Ishikawa (cell line): ENCODE measurements at regions not wholly inside any gene's neighbourhood (a gene's known extent, or its start where the extent isn't known, plus 50 kb on each side); places are given as distances from the start of the nearest gene placed in this dataset.

Source experiments
- CEBPB ChIP-seq: IDR thresholded peaks from 2 replicates; pipeline ENCODE4 v1.6.1; 2012
- EGR1 ChIP-seq: IDR thresholded peaks from 2 replicates; pipeline ENCODE4 v1.6.1; 2012
- EP300 ChIP-seq: IDR thresholded peaks from 2 replicates; pipeline ENCODE4 v1.6.1; 2012; ENCODE audit warnings: borderline replicate concordance
- MAX ChIP-seq: IDR thresholded peaks from 2 replicates; pipeline ENCODE4 v1.6.1; 2012
- REST ChIP-seq: IDR thresholded peaks from 2 replicates; pipeline ENCODE4 v1.6.1; 2012; ENCODE audit warnings: low read depth, mild to moderate bottlenecking
- TCF12 ChIP-seq: IDR thresholded peaks from 2 replicates; pipeline ENCODE4 v1.6.1; 2012; ENCODE audit warnings: low read depth
- USF1 ChIP-seq: IDR thresholded peaks from 2 replicates; pipeline ENCODE4 v1.6.1; 2012
- YY1 ChIP-seq: IDR thresholded peaks from 2 replicates; pipeline ENCODE4 v1.6.1; 2012; ENCODE audit warnings: low read depth

- no peak for TF ChIP-seq YY1
- no peak for TF ChIP-seq EP300
- no peak for TF ChIP-seq REST
- TF ChIP-seq MAX = no peak
- TF ChIP-seq USF1 = no peak
- no peak for TF ChIP-seq TCF12
- no peak for TF ChIP-seq EGR1
- no peak for TF ChIP-seq CEBPB
Measured at GRCh38 chr3:25019506-25019905, 408.6 kb upstream of the RARB start.
